ENCODE measurements at regions not wholly inside any gene's neighbourhood (a gene's known extent, or its start where the extent isn't known, plus 50 kb on each side); places are given as distances from the start of the nearest gene placed in this dataset.

DNA sequence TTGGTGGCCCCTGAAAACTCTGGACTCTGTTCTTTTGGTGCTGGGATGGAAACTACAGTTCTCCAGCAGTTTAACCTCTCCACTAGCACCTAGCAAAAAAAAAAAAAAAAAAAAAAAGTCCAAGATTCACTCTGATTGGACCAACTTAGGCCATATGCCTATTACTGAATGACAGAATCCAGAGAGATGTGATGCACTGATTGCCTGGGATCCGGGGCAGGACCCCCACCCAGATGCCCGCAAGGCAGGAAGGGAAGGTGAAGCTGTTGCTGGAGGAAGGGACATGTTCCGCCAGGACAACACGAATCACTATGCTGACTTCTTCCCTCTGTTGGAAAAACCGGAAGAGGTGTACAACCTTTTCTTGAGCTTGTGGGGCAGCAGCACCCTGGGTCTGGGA lies 152.5 kb upstream of the ZNF536 start:
- TF ChIP-seq, protein P1, sequence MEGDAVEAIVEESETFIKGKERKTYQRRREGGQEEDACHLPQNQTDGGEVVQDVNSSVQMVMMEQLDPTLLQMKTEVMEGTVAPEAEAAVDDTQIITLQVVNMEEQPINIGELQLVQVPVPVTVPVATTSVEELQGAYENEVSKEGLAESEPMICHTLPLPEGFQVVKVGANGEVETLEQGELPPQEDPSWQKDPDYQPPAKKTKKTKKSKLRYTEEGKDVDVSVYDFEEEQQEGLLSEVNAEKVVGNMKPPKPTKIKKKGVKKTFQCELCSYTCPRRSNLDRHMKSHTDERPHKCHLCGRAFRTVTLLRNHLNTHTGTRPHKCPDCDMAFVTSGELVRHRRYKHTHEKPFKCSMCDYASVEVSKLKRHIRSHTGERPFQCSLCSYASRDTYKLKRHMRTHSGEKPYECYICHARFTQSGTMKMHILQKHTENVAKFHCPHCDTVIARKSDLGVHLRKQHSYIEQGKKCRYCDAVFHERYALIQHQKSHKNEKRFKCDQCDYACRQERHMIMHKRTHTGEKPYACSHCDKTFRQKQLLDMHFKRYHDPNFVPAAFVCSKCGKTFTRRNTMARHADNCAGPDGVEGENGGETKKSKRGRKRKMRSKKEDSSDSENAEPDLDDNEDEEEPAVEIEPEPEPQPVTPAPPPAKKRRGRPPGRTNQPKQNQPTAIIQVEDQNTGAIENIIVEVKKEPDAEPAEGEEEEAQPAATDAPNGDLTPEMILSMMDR (IDR thresholded peaks at IDR 0.05): no peak
- TF ChIP-seq POLR2A (IDR thresholded peaks at IDR 0.05): no peak

All from body of pancreas (tissue), 4 donors.